HAP-1 (cell line): ENCODE measurements at regions not wholly inside any gene's neighbourhood (a gene's known extent, or its start where the extent isn't known, plus 50 kb on each side); places are given as distances from the start of the nearest gene placed in this dataset.
"Not testable (repeated sequence)": the region's sequence is repeated elsewhere in the genome, so short reads cannot be mapped to it uniquely, and the experiment has no call there.

Source experiments
- DNase-seq, 2 experiments: peaks; one replicate each; pipeline ENCODE4 v3.0.0-alpha.2; 2016 to 2020; ENCODE audit warnings: low spot score in 2 of 2
- H3K27me3 ChIP-seq: fragments of 250-450 bp; sonication (Bioruptor Pico); 2 replicates; pipeline ENCODE4 v1.5.1; 2020; ENCODE audit warnings: low read depth, mild to moderate bottlenecking, moderate library complexity
- H3K36me3 ChIP-seq: fragments of 250-450 bp; sonication (Bioruptor Pico); replicated peaks from 2 replicates; pipeline ENCODE4 v1.5.1; 2020; ENCODE audit warnings: mild to moderate bottlenecking
- H3K4me1 ChIP-seq: fragments of 250-450 bp; sonication (Bioruptor Pico); 2 replicates; pipeline ENCODE4 v1.5.1; 2020; ENCODE audit warnings: mild to moderate bottlenecking
- H3K4me3 ChIP-seq: fragments of 250-450 bp; sonication (Bioruptor Pico); 2 replicates; pipeline ENCODE4 v1.5.1; 2020; ENCODE audit warnings: mild to moderate bottlenecking, moderate library complexity
- H3K9me3 ChIP-seq: fragments of 250-450 bp; sonication (Bioruptor Pico); 2 replicates; pipeline ENCODE4 v1.5.1; 2020; ENCODE audit warnings: mild to moderate bottlenecking, moderate library complexity
- in situ Hi-C: fragments of 300-500 bp; cut with MboI; formaldehyde crosslinking; loops from 3 replicates; pipeline ENCODE4 v1.14.3; 2020; ENCODE audit warnings: low sequenced_read_pairs, inconsistent platforms, mixed read lengths

- in situ Hi-C loops: no loop called here
- H3K4me3 ChIP-seq: no peak overlapping the region
- H3K36me3 ChIP-seq: no peaks in the 10 kb centered on the region
- H3K9me3 ChIP-seq: no peaks in the 10 kb centered on the region
- H3K27me3 ChIP-seq: no peaks in the 10 kb centered on the region
- no peaks in the 10 kb centered on the region for H3K4me1 ChIP-seq
- DNase-seq: no peak
Observed at GRCh38 chr2:61737841-61738240, 116.0 kb downstream of the FAM161A start.

DNA sequence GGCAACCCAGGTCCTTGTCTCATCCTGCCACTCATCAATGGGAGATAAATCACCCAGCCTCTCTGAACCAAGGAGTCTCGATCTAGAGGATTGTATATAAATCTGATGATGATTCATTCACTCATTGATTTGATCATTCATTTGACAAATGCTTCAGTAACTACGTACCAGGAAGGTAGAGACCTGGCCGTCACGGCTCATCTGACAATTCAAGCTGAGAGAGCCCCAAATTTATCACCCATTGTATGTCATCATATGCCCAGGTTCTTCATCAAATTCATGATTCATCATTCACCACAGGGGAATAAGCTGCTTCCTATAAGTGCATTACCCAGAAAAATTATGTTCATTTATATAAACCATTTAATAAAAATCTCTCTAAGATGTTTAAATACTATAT is 116.9 kb downstream of the FAM161A start:
- no peaks in the 10 kb centered on the region for H3K36me3 ChIP-seq
- in situ Hi-C loops: no loop called here
- no peaks in the 10 kb centered on the region for H3K27me3 ChIP-seq
- DNase-seq: no peak
- H3K4me3 ChIP-seq: no peak overlapping the region
- no peaks in the 10 kb centered on the region for H3K9me3 ChIP-seq
- H3K4me1 ChIP-seq: no peaks in the 10 kb centered on the region

- H3K9me3 ChIP-seq: no peaks in the 10 kb centered on the region
- DNase-seq: no peak
- in situ Hi-C loops: no loop called here
Observed at GRCh38 chr2:61733563-61733962, 120.3 kb downstream of the FAM161A start.

DNA sequence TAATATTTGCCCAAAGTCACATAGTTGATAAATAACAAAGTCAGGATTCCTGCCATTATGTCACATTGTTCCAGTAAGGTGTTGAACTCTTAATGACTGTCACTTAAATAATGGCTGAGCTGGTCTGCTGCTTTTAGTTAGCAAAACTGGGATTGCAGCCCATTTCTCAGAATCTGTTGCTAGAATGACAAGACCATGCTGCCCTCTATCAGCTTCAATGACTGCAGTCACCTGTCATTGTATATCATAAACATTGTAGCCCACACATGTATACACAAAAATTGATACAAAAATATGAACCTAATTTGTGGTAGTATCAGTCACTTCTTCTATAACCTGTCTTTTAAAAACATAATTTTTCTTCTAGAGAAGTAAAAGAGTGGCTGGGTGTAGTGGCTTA is 121.1 kb downstream of the FAM161A start:
- no peak for DNase-seq
- in situ Hi-C loops: no loop called here
- H3K27me3 ChIP-seq: no peaks in the 10 kb centered on the region
- H3K4me3 ChIP-seq: no peak overlapping the region
- H3K36me3 ChIP-seq: no peaks in the 10 kb centered on the region
- no peaks in the 10 kb centered on the region for H3K9me3 ChIP-seq
- no peaks in the 10 kb centered on the region for H3K4me1 ChIP-seq

More at GRCh38 chr2:61733563-61733962, 120.3 kb downstream of the FAM161A start:
- no peaks in the 10 kb centered on the region for H3K4me1 ChIP-seq
- H3K4me3 ChIP-seq: no peak overlapping the region
- no peaks in the 10 kb centered on the region for H3K36me3 ChIP-seq
- H3K27me3 ChIP-seq: no peaks in the 10 kb centered on the region

DNA sequence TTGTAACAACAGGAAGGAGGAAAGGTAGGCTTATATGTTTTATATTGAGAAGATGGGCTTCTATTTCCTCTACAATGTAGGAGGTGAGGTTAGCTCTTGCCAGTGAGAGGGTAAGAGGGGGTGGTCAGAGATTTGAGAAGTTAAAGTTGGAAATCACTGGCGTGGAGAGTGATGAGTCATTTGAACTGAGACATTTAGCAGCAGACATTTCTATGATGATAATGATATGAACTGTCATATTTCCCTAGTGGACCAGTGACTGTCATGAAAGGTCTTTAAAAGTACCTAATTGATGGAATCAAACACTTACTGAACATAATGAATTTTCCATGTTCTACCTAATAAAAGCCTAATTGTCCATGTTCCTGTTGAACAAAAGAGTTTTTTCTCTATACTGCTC is 126.1 kb downstream of the FAM161A start:
- Histone ChIP-seq H3K27me3 (no peaks in the 10 kb centered on the region), H3K9me3 (no peaks in the 10 kb centered on the region), H3K36me3 (no peaks in the 10 kb centered on the region), H3K4me1 (no peaks in the 10 kb centered on the region), H3K4me3 (no peak overlapping the region)
- in situ Hi-C loops: no loop called here
- DNase-seq: no peak

GRCh38 chr2:61726456-61727209 is 127.2 kb downstream of the FAM161A start:
- no peaks in the 10 kb centered on the region for H3K9me3 ChIP-seq
- no peak overlapping the region for H3K4me3 ChIP-seq
- no peak for DNase-seq
- H3K27me3 ChIP-seq: no peaks in the 10 kb centered on the region
- in situ Hi-C loops: no loop called here
- no peaks in the 10 kb centered on the region for H3K36me3 ChIP-seq
- H3K4me1 ChIP-seq: no peaks in the 10 kb centered on the region

DNA sequence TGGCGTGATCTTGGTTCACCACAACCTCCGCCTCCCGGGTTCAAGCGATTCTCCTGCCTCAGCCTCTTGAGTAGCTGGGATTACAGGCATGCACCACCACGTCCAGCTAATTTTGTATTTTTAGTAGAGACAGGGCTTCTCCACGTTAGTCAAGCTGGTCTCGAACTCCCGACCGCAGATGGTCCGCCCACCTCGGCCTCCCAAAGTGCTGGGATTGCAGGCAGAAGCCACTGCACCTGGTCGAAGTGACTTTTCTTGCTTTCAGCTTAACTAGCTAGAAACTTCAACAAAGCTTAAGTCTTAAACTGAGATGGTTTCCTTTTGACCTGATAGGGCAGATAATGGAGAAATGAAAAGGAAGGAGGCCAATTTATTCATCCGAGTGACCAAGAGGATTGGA is 130.5 kb downstream of the FAM161A start:
- H3K27me3 ChIP-seq, H3K36me3 ChIP-seq, H3K4me1 ChIP-seq, in situ Hi-C loops, DNase-seq, H3K4me3 ChIP-seq, H3K9me3 ChIP-seq: not testable (repeated sequence)

- DNase-seq: no peak
- in situ Hi-C loops: no loop called here
- H3K9me3 ChIP-seq: no peaks in the 10 kb centered on the region
- no peaks in the 10 kb centered on the region for H3K27me3 ChIP-seq
- no peak overlapping the region for H3K4me3 ChIP-seq
- no peaks in the 10 kb centered on the region for H3K36me3 ChIP-seq
- H3K4me1 ChIP-seq: no peaks in the 10 kb centered on the region
Observed at GRCh38 chr2:61722800-61723199, 131.1 kb downstream of the FAM161A start.

DNA sequence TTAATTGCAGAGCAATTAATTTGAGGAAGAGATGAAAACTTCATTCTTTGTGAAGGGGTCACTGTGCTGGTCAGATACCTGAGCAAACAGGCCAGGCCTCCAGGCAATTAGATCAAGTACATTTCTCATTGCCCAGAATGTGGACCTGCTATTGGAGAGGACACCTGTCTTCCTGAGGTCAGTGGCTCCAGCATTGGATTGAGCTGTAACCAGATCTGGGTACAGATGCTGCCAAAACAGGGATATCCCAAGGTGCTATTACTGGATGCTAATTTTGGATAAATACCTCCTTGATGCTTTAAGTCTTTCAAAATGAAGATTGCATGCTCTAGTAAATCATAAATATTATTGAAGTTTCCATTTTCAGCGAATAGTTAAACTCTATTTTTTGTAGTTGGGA is 131.5 kb downstream of the FAM161A start:
- in situ Hi-C loops: no loop called here
- no peaks in the 10 kb centered on the region for H3K27me3 ChIP-seq
- no peak overlapping the region for H3K4me3 ChIP-seq
- H3K36me3 ChIP-seq: no peaks in the 10 kb centered on the region
- no peak for DNase-seq
- no peaks in the 10 kb centered on the region for H3K4me1 ChIP-seq
- H3K9me3 ChIP-seq: no peaks in the 10 kb centered on the region

- Histone ChIP-seq H3K4me3 (no peak overlapping the region), H3K27me3 (no peaks in the 10 kb centered on the region), H3K9me3 (no peaks in the 10 kb centered on the region), H3K4me1 (no peaks in the 10 kb centered on the region), H3K36me3 (no peaks in the 10 kb centered on the region)
- DNase-seq: no peak
- in situ Hi-C loops: no loop called here
Observed at GRCh38 chr2:61721382-61721781, 132.5 kb downstream of the FAM161A start.

GRCh38 chr2:61720911-61721310 is 132.9 kb downstream of the FAM161A start:
- Histone ChIP-seq H3K4me3 (no peak overlapping the region), H3K9me3 (no peaks in the 10 kb centered on the region), H3K27me3 (no peaks in the 10 kb centered on the region), H3K36me3 (no peaks in the 10 kb centered on the region), H3K4me1 (no peaks in the 10 kb centered on the region)
- in situ Hi-C loops: no loop called here
- no peak for DNase-seq

- H3K9me3 ChIP-seq: no peaks in the 10 kb centered on the region
- no peaks in the 10 kb centered on the region for H3K36me3 ChIP-seq
- H3K27me3 ChIP-seq: no peaks in the 10 kb centered on the region
- no peak for DNase-seq
- no peak overlapping the region for H3K4me3 ChIP-seq
- in situ Hi-C loops: no loop called here
- no peaks in the 10 kb centered on the region for H3K4me1 ChIP-seq
Observed at GRCh38 chr2:61718965-61719364, 134.9 kb downstream of the FAM161A start.

DNA sequence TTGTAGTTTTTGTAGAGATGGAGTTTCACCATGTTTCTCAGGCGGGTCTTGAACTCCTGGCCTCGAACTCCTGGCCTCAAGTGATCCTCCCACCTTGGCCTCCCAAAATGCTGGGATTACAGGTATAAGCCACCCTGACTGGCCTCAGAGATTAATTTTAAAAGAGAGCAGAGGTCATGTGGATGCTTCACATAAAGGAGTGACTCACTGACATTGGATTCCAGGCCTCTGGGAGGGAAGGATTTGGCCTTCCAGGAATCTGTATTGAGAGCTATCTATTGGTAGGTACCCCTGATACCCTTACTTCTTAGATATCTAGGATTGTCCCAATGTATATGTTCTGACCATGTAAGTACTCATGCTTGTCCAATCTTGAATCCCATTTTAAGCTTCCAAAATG is 138.4 kb downstream of the FAM161A start:
- no peaks in the 10 kb centered on the region for H3K4me1 ChIP-seq
- no peaks in the 10 kb centered on the region for H3K36me3 ChIP-seq
- in situ Hi-C loops: no loop called here
- no peak overlapping the region for H3K4me3 ChIP-seq
- no peak for DNase-seq
- H3K9me3 ChIP-seq: no peaks in the 10 kb centered on the region
- H3K27me3 ChIP-seq: no peaks in the 10 kb centered on the region

- no peaks in the 10 kb centered on the region for H3K9me3 ChIP-seq
- H3K4me3 ChIP-seq: no peak overlapping the region
- in situ Hi-C loops: no loop called here
- no peaks in the 10 kb centered on the region for H3K4me1 ChIP-seq
- H3K27me3 ChIP-seq: no peaks in the 10 kb centered on the region
- DNase-seq: no peak
- no peaks in the 10 kb centered on the region for H3K36me3 ChIP-seq
Observed at GRCh38 chr2:61714210-61714609, 139.7 kb downstream of the FAM161A start.

- in situ Hi-C loops: no loop called here
- H3K4me3 ChIP-seq: no peak overlapping the region
- H3K9me3 ChIP-seq: no peaks in the 10 kb centered on the region
- no peaks in the 10 kb centered on the region for H3K4me1 ChIP-seq
- no peak for DNase-seq
- H3K27me3 ChIP-seq: no peaks in the 10 kb centered on the region
- H3K36me3 ChIP-seq: no peaks in the 10 kb centered on the region
Observed at GRCh38 chr2:61713457-61713856, 140.4 kb downstream of the FAM161A start.
